Pancreas (tissue), 10 donors: ENCODE measurements at regions not wholly inside any gene's neighbourhood (a gene's known extent, or its start where the extent isn't known, plus 50 kb on each side); places are given as distances from the start of the nearest gene placed in this dataset.

Experiments used
- ATAC-seq, 4 donors: fragments of 200-7000 bp; cut with Tn5 transposase; one replicate each; pipeline versions ENCODE4 v1.8.0 to v1.9.1; 2020; ENCODE audit warnings: mild to moderate bottlenecking in 4 of 4, moderate library complexity in 4 of 4
- DNase-seq, 6 donors: peaks; one replicate each; pipeline ENCODE4 v3.0.0-alpha.2; 2020
- FAIRE-seq: peaks from 2 replicates; lab custom pipeline; 2012; peaks lifted over from hg19 to GRCh38; lab: Jason Lieb, UNC
- H3K27ac ChIP-seq, 4 donors: fragments of 200-600 bp; sonication (generic); 1 replicate in 3 of 4; 2 replicates in 1 of 4; pipeline versions ENCODE4 v1.5.0 to v1.8.0; 2020
- H3K27me3 ChIP-seq, 4 donors: fragments of 200-600 bp; one replicate each; pipeline ENCODE4 v1.8.0; 2021
- H3K36me3 ChIP-seq, 3 donors: fragments of 200-600 bp; sonication (generic) in 1 of 3; one replicate each; pipeline versions ENCODE4 v1.5.0 to v1.8.0; 2020 to 2021
- H3K4me1 ChIP-seq, 3 donors: fragments of 200-600 bp; one replicate each; pipeline ENCODE4 v1.8.0; 2021
- H3K4me3 ChIP-seq, 4 donors: fragments of 200-600 bp; sonication (generic) in 2 of 4; one replicate each; pipeline versions ENCODE4 v1.5.0 to v1.8.0; 2020 to 2021
- H3K9me3 ChIP-seq, 4 donors: fragments of 200-600 bp; one replicate each; pipeline ENCODE4 v1.8.0; 2021
- WGBS, 2 donors: extraction: QIAGEN DNeasy Blood & Tissue Kit; methylation state at CpG; one replicate each; pipeline ENCODE4 v1.1.7; 2013; 5-methylcytosine and 5-hydroxymethylcytosine counted together
- intact Hi-C, 3 donors: fragments of 100-400 bp; cut with DNase I; formaldehyde crosslinking; loops; one replicate each; pipeline versions ENCODE4 v1.11.1 to v1.14.2; 2022
- TF ChIP-seq, protein P1 (sequence below), 4 donors: fragments of 200-600 bp; sonication (generic) in 3 of 4; IDR thresholded peaks; one replicate each; pipeline versions ENCODE4 v1.5.0 to v1.8.0; 2021; ENCODE audit warnings: antibody characterized with exemption in 4 of 4
- donor health status: healthy with polysubstance abuse.
- donor health status: DM: no; HTN: no; CAD: no; lungs with moderate emphysema.
- donor health status: DM: no; HTN: no; CAD: no.
- donor health status: control.
- donor health status: control.
- donor health status: Bipolar disorder and iron deficiency.
- donor health status: DM: yes; HTN: yes; CAD: no.
- donor health status: DM: no; HTN: no; CAD: no.
- donor health status: DM: no; HTN: no; CAD: no.
- donor health status: DM: yes; HTN: yes; CAD: no.

DNA sequence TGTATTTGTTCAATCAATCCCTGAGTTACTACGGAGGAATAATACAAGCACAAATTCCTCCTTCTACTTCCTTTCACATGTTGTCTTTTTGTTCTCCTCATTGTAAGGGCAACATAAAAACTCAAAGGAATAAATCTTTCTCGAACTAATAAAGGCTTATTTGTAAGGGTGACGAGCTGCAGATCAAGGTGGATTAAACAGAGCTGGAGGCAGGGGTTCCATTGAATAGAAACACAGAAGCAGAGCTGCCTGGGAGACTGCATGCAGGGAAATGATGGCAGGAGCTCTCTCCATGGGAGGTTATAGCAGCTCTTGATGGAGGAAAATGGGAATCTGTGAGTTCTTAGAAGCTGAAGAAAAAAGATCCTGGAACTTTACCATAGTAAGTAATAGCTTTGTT, 160.2 kb downstream of the CYYR1 start:
- no peaks in the 10 kb centered on the region for H3K36me3 ChIP-seq
- TF ChIP-seq, protein P1, sequence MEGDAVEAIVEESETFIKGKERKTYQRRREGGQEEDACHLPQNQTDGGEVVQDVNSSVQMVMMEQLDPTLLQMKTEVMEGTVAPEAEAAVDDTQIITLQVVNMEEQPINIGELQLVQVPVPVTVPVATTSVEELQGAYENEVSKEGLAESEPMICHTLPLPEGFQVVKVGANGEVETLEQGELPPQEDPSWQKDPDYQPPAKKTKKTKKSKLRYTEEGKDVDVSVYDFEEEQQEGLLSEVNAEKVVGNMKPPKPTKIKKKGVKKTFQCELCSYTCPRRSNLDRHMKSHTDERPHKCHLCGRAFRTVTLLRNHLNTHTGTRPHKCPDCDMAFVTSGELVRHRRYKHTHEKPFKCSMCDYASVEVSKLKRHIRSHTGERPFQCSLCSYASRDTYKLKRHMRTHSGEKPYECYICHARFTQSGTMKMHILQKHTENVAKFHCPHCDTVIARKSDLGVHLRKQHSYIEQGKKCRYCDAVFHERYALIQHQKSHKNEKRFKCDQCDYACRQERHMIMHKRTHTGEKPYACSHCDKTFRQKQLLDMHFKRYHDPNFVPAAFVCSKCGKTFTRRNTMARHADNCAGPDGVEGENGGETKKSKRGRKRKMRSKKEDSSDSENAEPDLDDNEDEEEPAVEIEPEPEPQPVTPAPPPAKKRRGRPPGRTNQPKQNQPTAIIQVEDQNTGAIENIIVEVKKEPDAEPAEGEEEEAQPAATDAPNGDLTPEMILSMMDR (IDR thresholded peaks at IDR 0.05): no peak
- FAIRE-seq (no peak), DNase-seq (no peak), ATAC-seq (no peak)
- no peak overlapping the region for H3K27ac ChIP-seq
- no peak overlapping the region for H3K4me3 ChIP-seq
- no peaks in the 10 kb centered on the region for H3K9me3 ChIP-seq
- H3K27me3 ChIP-seq: no peaks in the 10 kb centered on the region
- intact Hi-C loops: no loop called here
- no peaks in the 10 kb centered on the region for H3K4me1 ChIP-seq
- WGBS, 2 donors: 52 to 53% methylated on average over 3 of the region's 3 CpGs

DNA sequence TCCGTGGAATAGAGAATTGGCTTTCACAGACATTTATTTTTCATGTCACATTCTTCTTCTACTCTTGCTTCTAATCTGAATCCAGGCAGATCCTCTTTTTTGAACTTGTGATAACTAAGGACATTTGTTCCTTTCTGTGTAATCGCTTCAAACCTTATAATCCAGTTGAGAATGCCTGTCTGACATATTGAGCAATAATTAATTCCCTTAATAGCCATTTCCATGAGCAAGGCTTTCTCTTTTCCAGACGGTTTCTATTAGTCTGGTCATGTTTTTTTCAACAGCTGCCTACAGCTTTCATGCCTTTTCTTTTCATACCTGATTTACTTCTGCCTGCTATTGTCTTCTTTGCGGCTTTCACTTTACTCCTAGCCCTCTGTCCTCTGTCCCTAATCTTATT, 163.4 kb downstream of the CYYR1 start:
- 56 to 63% methylated on average over 4 of the region's 4 CpGs for WGBS, 2 donors
- H3K4me1 ChIP-seq: no peaks in the 10 kb centered on the region
- TF ChIP-seq, protein P1 (IDR thresholded peaks at IDR 0.05): no peak
- DNase-seq (no peak), ATAC-seq (no peak), FAIRE-seq (no peak)
- intact Hi-C loops: no loop called here
- H3K4me3 ChIP-seq: no peak overlapping the region
- no peaks in the 10 kb centered on the region for H3K9me3 ChIP-seq
- no peaks in the 10 kb centered on the region for H3K36me3 ChIP-seq
- no peaks in the 10 kb centered on the region for H3K27me3 ChIP-seq
- H3K27ac ChIP-seq: no peak overlapping the region

DNA sequence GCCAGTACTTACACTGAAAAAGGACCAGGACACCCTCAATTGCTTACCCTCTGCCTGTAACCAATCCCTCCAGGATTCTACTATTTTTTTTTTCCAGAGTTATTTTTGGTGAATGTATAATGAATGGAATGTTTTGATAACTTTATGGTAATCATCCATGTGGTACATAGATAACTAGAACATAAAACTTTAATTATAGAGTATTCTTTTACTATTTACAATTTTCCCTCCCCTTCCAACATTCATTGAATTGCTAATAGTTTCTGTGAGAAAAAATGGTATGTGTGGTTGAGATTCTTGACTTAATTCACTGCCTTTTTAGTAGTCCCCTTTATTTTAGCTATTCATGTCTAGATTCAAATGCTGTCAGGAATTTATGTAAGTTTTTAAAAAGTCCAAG, 164.6 kb downstream of the CYYR1 start:
- no peak for ATAC-seq

DNA sequence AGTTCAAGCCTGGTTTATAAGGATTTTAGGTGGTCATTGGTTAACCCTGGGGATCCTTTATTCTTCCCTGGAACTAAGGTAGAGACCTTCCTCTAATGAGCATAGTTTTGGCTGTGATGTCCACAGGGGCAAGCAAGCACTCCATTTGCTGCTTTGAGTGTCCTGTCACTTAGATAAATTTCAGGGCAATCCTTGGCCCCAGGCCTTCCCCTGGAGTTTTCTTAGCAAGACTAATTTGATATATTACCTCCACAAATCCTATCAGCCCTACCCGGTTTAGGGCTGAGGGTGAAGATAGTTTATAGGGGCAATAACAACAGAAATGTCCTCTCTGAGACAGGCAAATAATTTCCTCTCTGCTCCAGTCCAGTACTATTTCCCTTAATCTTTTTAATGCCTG, 166.6 kb downstream of the CYYR1 start:
- Histone ChIP-seq H3K4me3 (no peak overlapping the region), H3K4me1 (no peaks in the 10 kb centered on the region), H3K27me3 (no peaks in the 10 kb centered on the region), H3K9me3 (no peaks in the 10 kb centered on the region), H3K36me3 (no peaks in the 10 kb centered on the region), H3K27ac (no peak overlapping the region)
- intact Hi-C loops: no loop called here
- TF ChIP-seq, protein P1 (IDR thresholded peaks at IDR 0.05): no peak
- FAIRE-seq: no peak
- no peak for ATAC-seq
- WGBS, 2 donors: 32 to 47% methylated on average over 1 of the region's 1 CpG
- no peak for DNase-seq

More for the DNA sequence above, 164.6 kb downstream of the CYYR1 start:
- H3K9me3 ChIP-seq: no peaks in the 10 kb centered on the region
- TF ChIP-seq, protein P1 (IDR thresholded peaks at IDR 0.05): no peak
- intact Hi-C loops: no loop called here
- no peaks in the 10 kb centered on the region for H3K4me1 ChIP-seq
- H3K27ac ChIP-seq: no peak overlapping the region
- H3K27me3 ChIP-seq: no peaks in the 10 kb centered on the region
- no peak overlapping the region for H3K4me3 ChIP-seq
- FAIRE-seq (no peak), DNase-seq (no peak)
- no peaks in the 10 kb centered on the region for H3K36me3 ChIP-seq

DNA sequence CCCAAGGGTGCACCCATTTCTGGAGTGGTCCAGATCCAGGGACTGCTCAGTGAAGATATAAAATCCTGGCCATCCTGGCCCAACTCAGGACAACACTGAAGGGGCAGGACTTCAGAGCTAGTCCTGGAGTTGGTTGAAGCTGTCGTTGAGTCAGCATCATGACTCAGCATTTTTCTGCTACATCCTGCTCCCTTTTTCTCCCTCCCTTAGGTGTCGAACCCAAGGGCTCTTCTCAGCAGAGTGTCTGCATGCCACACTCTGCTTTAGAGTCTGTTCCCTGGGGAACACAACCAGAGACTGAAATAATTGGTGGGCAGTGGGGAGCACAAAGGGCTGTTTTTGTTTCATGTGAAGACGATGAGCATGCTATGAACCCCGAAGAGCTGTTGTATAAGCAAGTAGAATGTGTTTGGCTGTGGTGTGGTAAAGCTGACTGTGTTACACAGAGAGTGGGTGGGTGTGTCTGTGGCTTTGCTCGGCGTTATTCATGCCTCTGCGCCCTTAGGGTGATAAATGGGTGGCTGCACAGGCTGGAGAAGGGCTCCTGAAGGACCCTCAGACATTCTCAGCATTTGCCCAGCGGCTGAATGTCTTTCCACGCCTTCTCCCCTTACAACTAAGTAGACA, 167.2 kb downstream of the CYYR1 start:
- H3K27me3 ChIP-seq: no peaks in the 10 kb centered on the region
- intact Hi-C loops: no loop called here
- TF ChIP-seq, protein P1 (IDR thresholded peaks at IDR 0.05): no peak
- H3K27ac ChIP-seq: no peak overlapping the region
- H3K36me3 ChIP-seq: no peaks in the 10 kb centered on the region
- H3K4me1 ChIP-seq: no peaks in the 10 kb centered on the region
- peak in 1 of 4 donors; percentile 22 for ATAC-seq
- H3K4me3 ChIP-seq: no peak overlapping the region
- no peak for DNase-seq
- no peaks in the 10 kb centered on the region for H3K9me3 ChIP-seq
- FAIRE-seq: no peak
- 66 to 67% methylated on average over 9 of the region's 9 CpGs for WGBS, 2 donors
